H1 (cell line): ENCODE measurements at regions not wholly inside any gene's neighbourhood (a gene's known extent, or its start where the extent isn't known, plus 50 kb on each side); places are given as distances from the start of the nearest gene placed in this dataset.

Experiments
- CTCF ChIA-PET: fragments of 300-600 bp; sonication (Branson Sonifier 250); formaldehyde crosslinking; loops from one replicate; lab custom pipeline; 2021; ENCODE audit not compliant: partially characterized antibody; lab: Charles Lee
- POLR2A ChIA-PET: fragments of 300-600 bp; sonication (Branson Sonifier 250); formaldehyde crosslinking; loops from one replicate; lab custom pipeline; 2021; ENCODE audit warnings: inconsistent platforms; ENCODE audit not compliant: partially characterized antibody; lab: Charles Lee
- DNase-seq, 2 experiments: peaks; one replicate each; pipeline versions ENCODE4 v3.0.0 to v3.0.0-alpha.2; 2010 to 2022; ENCODE audit warnings: low spot score in 2 of 2, low read depth in 1 of 2, mixed read lengths in 1 of 2
- FAIRE-seq: peaks from 2 replicates; lab custom pipeline; 2011; peaks lifted over from hg19 to GRCh38; lab: Jason Lieb, UNC
- H2AFZ ChIP-seq: 2 replicates; pipeline ENCODE4 v1.8.1; 2012; ENCODE audit warnings: low read length, inconsistent platforms
- H2AK5ac ChIP-seq: 2 replicates; pipeline ENCODE4 v1.6.1; 2013; ENCODE audit warnings: low read depth, low read length
- H2BK120ac ChIP-seq: replicated peaks from 2 replicates; pipeline ENCODE3; 2013; ENCODE audit warnings: low read depth, low read length, inconsistent platforms
- H2BK12ac ChIP-seq: 2 replicates; pipeline ENCODE4 v1.6.1; 2013; ENCODE audit warnings: low read depth, low read length
- H2BK15ac ChIP-seq: 2 replicates; pipeline ENCODE4 v1.6.1; 2013; ENCODE audit warnings: low read length
- H2BK20ac ChIP-seq: 2 replicates; pipeline ENCODE4 v1.6.1; 2013; ENCODE audit warnings: low read length
- H2BK5ac ChIP-seq: 2 replicates; pipeline ENCODE4 v1.6.1; 2013; ENCODE audit warnings: low read depth, low read length
- H3K14ac ChIP-seq: 2 replicates; pipeline ENCODE4 v1.6.1; 2013; ENCODE audit warnings: inconsistent platforms; ENCODE audit not compliant: insufficient read length
- H3K18ac ChIP-seq: 2 replicates; pipeline ENCODE4 v1.6.1; 2013; ENCODE audit warnings: low read length; ENCODE audit errors: extremely low read depth
- H3K23ac ChIP-seq: 2 replicates; pipeline ENCODE4 v1.6.1; 2013; ENCODE audit warnings: inconsistent platforms; ENCODE audit not compliant: insufficient read length
- H3K23me2 ChIP-seq: 2 replicates; pipeline ENCODE4 v1.6.1; 2013; ENCODE audit warnings: low read depth, low read length
- H3K27ac ChIP-seq: 2 replicates; pipeline ENCODE4 v1.6.1; 2011; ENCODE audit warnings: low read depth, low read length, inconsistent platforms
- H3K27me3 ChIP-seq, 4 experiments: replicated peaks in 1 of 4; 1 replicate in 1 of 4; 2 replicates in 3 of 4; pipeline versions ENCODE4 v1.6.1 to v1.8.1; 2011 to 2013; ENCODE audit warnings: low read length in 3 of 4, mild to moderate bottlenecking in 3 of 4, inconsistent platforms in 2 of 4, mixed read lengths in 2 of 4, moderate library complexity in 1 of 4; ENCODE audit not compliant: control insufficient read depth in 3 of 4, insufficient read depth in 3 of 4; ENCODE audit errors: extremely low read depth in 1 of 4
- H3K36me3 ChIP-seq, 4 experiments: 2 replicates each; pipeline versions ENCODE4 v1.6.1 to v1.8.1; 2011 to 2013; ENCODE audit warnings: mild to moderate bottlenecking in 4 of 4, low read length in 3 of 4, moderate library complexity in 2 of 4, control low read depth in 1 of 4, inconsistent platforms in 1 of 4; ENCODE audit not compliant: insufficient read depth in 4 of 4, control insufficient read depth in 2 of 4
- H3K4ac ChIP-seq: replicated peaks from 2 replicates; pipeline ENCODE3; 2013; ENCODE audit warnings: low read length, low read depth, mixed read lengths, inconsistent platforms; ENCODE audit not compliant: insufficient read length
- H3K4me1 ChIP-seq, 4 experiments: replicated peaks in 1 of 4; 1 replicate in 1 of 4; 2 replicates in 3 of 4; pipeline versions ENCODE4 v1.6.1 to v1.8.1; 2011 to 2013; ENCODE audit warnings: low read length in 3 of 4, inconsistent platforms in 2 of 4, mixed read lengths in 1 of 4; ENCODE audit not compliant: insufficient read depth in 4 of 4, control insufficient read depth in 3 of 4
- H3K4me2 ChIP-seq, 2 experiments: 2 replicates each; pipeline versions ENCODE4 v1.6.1 to v1.8.1; 2011 to 2013; ENCODE audit warnings: low read depth in 2 of 2, low read length in 2 of 2, control low read depth in 1 of 2, inconsistent platforms in 1 of 2, mild to moderate bottlenecking in 1 of 2; ENCODE audit not compliant: insufficient read depth in 1 of 2
- H3K4me3 ChIP-seq, 4 experiments: fragments of 200-600, 300-600 bp in 1 of 4; sonication (generic), shearing (Covaris generic), sonication (Bioruptor Twin) in 1 of 4; 2 replicates each; pipeline versions ENCODE4 v1.5.1 to v1.8.1; 2011 to 2016; ENCODE audit warnings: low read length in 4 of 4, low read depth in 3 of 4, control low read depth in 2 of 4, inconsistent platforms in 2 of 4, mild to moderate bottlenecking in 2 of 4, mixed read lengths in 1 of 4, moderate library complexity in 1 of 4; ENCODE audit not compliant: insufficient read depth in 2 of 4; ENCODE audit errors: extremely low read depth in 1 of 4
- H3K56ac ChIP-seq: replicated peaks from 2 replicates; pipeline ENCODE3; 2013; ENCODE audit warnings: low read depth, mild to moderate bottlenecking, mixed read lengths, low read length, inconsistent platforms; ENCODE audit not compliant: insufficient read length
- H3K79me1 ChIP-seq: 2 replicates; pipeline ENCODE4 v1.6.1; 2013; ENCODE audit warnings: low read depth, low read length, control low read depth
- H3K79me2 ChIP-seq, 2 experiments: 2 replicates each; pipeline versions ENCODE4 v1.6.1 to v1.8.1; 2012 to 2013; ENCODE audit warnings: low read length in 2 of 2, mild to moderate bottlenecking in 2 of 2, inconsistent platforms in 1 of 2; ENCODE audit not compliant: insufficient read depth in 2 of 2, control insufficient read depth in 1 of 2
- H3K9ac ChIP-seq, 4 experiments: replicated peaks in 1 of 4; 1 replicate in 1 of 4; 2 replicates in 3 of 4; pipeline versions ENCODE4 v1.6.1 to v1.8.1; 2011 to 2013; ENCODE audit warnings: low read depth in 3 of 4, low read length in 3 of 4, control low read depth in 2 of 4, mild to moderate bottlenecking in 2 of 4, moderate library complexity in 2 of 4, inconsistent platforms in 1 of 4; ENCODE audit errors: extremely low read depth in 1 of 4
- H3K9me3 ChIP-seq, 2 experiments: 2 replicates each; pipeline versions ENCODE4 v1.6.1 to v1.8.1; 2012 to 2013; ENCODE audit warnings: mild to moderate bottlenecking in 2 of 2, moderate library complexity in 2 of 2, control low read depth in 1 of 2, inconsistent platforms in 1 of 2, low read depth in 1 of 2, low read length in 1 of 2, mixed read lengths in 1 of 2; ENCODE audit not compliant: insufficient read depth in 2 of 2
- H4K20me1 ChIP-seq, 2 experiments: replicated peaks in 1 of 2; 2 replicates each; pipeline versions ENCODE3 to v1.8.1; 2011 to 2013; ENCODE audit warnings: inconsistent platforms in 2 of 2, low read length in 2 of 2, mild to moderate bottlenecking in 1 of 2; ENCODE audit not compliant: insufficient read depth in 2 of 2, control insufficient read depth in 1 of 2
- H4K5ac ChIP-seq: 2 replicates; pipeline ENCODE4 v1.6.1; 2013; ENCODE audit warnings: low read length, low read depth, mixed read lengths, inconsistent platforms; ENCODE audit not compliant: insufficient read length
- H4K8ac ChIP-seq: 2 replicates; pipeline ENCODE4 v1.8.0; 2013; ENCODE audit warnings: mild to moderate bottlenecking, moderate library complexity, low read length, inconsistent platforms; ENCODE audit not compliant: insufficient read depth; ENCODE audit errors: extremely low read depth
- H4K91ac ChIP-seq: replicated peaks from 2 replicates; pipeline ENCODE3; 2013; ENCODE audit warnings: low read length, mixed read lengths, inconsistent platforms; ENCODE audit not compliant: insufficient read length
- NANOG ChIP-seq: IDR thresholded peaks from 2 replicates; pipeline ENCODE4 v1.6.1; 2011; ENCODE audit warnings: low read length, low read depth, mild to moderate bottlenecking, inconsistent platforms; ENCODE audit not compliant: insufficient read depth, poor library complexity, severe bottlenecking
- NRF1 ChIP-seq: IDR thresholded peaks from 2 replicates; pipeline ENCODE4 v1.6.1; 2011; ENCODE audit warnings: mild to moderate bottlenecking, low read depth, low read length, improper control_type of control experiment
- TEAD4 ChIP-seq: IDR thresholded peaks from 2 replicates; pipeline ENCODE4 v1.6.1; 2012; ENCODE audit warnings: low read depth, low read length, inconsistent platforms, mixed read lengths
- WGBS, 2 experiments: shearing (Covaris generic) in 1 of 2; methylation state at CpG; one replicate each; pipeline versions ENCODE4 v1.1.6 to v1.1.7; 2013 to 2015; ENCODE audit warnings: low lambda C conversion rate in 2 of 2, mixed read lengths in 2 of 2, inconsistent platforms in 1 of 2, low coverage in 1 of 2, missing lambda C conversion rate in 1 of 2; ENCODE audit not compliant: insufficient replicate concordance in 2 of 2, insufficient coverage in 1 of 2, insufficient read length in 1 of 2; ENCODE audit errors: extremely low coverage in 1 of 2, missing lambda C conversion rate in 1 of 2; 5-methylcytosine and 5-hydroxymethylcytosine counted together
- TF ChIP-seq, protein P1 (sequence below): IDR thresholded peaks from 2 replicates; pipeline ENCODE4 v1.6.1; 2011; ENCODE audit warnings: low read depth, mild to moderate bottlenecking, low read length; ENCODE audit not compliant: insufficient read depth
- TF ChIP-seq, protein P2 (sequence below), 3 experiments: IDR thresholded peaks; 1 replicate in 2 of 3; 2 replicates in 1 of 3; pipeline versions ENCODE4 v1.5.1 to v1.6.1; 2011; ENCODE audit warnings: low read length in 3 of 3, mild to moderate bottlenecking in 3 of 3, inconsistent platforms in 2 of 3, low read depth in 1 of 3, moderate library complexity in 1 of 3; ENCODE audit not compliant: insufficient read depth in 1 of 3; ENCODE audit errors: control extremely low read depth in 1 of 3

DNA sequence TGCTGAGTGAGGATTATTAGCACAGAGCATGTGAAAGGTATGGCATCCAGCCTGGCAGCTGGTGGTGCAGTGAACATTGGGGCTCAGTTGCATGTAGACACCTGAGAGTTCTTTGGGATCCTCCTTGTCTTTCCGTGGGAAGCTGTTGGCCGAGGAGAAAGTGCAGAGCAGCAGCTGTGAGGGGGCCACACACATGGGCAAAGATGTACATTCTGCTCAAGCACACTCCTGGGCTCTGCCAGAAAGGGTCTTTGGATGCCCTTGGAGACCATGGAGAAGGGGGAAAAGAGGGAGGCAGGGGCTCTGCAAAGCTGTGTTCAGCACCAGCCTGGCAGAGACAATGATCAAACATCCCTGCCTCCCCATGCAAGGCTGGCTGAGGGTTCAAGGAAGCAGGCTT, 138.7 kb upstream of the PITX1 start:
- no peaks in the 10 kb centered on the region for H3K36me3 ChIP-seq
- H3K4me1 ChIP-seq, result no peaks in the 10 kb centered on the region
- H2BK5ac ChIP-seq, result no peak overlapping the region
- POLR2A ChIA-PET, result no interaction called here
- H2BK15ac ChIP-seq, result no peak overlapping the region
- H3K27me3 ChIP-seq, result no peaks in the 10 kb centered on the region; a peak in 3 of 7 replicates
- no peak overlapping the region for H3K56ac ChIP-seq
- H3K4me2 ChIP-seq, result no peak overlapping the region
- H3K23me2 ChIP-seq, result no peaks in the 10 kb centered on the region
- H3K18ac ChIP-seq, result no peak overlapping the region
- TF ChIP-seq NANOG (no peak), NRF1 (no peak), TEAD4 (no peak)
- TF ChIP-seq, protein P1, sequence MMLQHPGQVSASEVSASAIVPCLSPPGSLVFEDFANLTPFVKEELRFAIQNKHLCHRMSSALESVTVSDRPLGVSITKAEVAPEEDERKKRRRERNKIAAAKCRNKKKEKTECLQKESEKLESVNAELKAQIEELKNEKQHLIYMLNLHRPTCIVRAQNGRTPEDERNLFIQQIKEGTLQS, result no peak
- TF ChIP-seq, protein P2, sequence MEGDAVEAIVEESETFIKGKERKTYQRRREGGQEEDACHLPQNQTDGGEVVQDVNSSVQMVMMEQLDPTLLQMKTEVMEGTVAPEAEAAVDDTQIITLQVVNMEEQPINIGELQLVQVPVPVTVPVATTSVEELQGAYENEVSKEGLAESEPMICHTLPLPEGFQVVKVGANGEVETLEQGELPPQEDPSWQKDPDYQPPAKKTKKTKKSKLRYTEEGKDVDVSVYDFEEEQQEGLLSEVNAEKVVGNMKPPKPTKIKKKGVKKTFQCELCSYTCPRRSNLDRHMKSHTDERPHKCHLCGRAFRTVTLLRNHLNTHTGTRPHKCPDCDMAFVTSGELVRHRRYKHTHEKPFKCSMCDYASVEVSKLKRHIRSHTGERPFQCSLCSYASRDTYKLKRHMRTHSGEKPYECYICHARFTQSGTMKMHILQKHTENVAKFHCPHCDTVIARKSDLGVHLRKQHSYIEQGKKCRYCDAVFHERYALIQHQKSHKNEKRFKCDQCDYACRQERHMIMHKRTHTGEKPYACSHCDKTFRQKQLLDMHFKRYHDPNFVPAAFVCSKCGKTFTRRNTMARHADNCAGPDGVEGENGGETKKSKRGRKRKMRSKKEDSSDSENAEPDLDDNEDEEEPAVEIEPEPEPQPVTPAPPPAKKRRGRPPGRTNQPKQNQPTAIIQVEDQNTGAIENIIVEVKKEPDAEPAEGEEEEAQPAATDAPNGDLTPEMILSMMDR (IDR thresholded peaks at IDR 0.05; ENCODE audit: control extremely low read depth in 1 of 3, insufficient read depth in 1 of 3, low read depth in 1 of 3, low read length in 3 of 3), result no peak
- H3K79me2 ChIP-seq, result no peaks in the 10 kb centered on the region
- H2AK5ac ChIP-seq, result no peak overlapping the region
- no peak overlapping the region for H4K91ac ChIP-seq
- no peaks in the 10 kb centered on the region for H4K20me1 ChIP-seq
- H4K5ac ChIP-seq, result no peak overlapping the region
- FAIRE-seq (no peak), DNase-seq (no peak)
- CTCF ChIA-PET, result interaction anchor here (1.3 to 3.3 kb wide), 5 partner anchors 9 to 140 kb away, joined by 4 to 23 read pairs (median 7); no protein-coding TSS in a partner anchor
- no peak overlapping the region for H2BK120ac ChIP-seq
- H3K9me3 ChIP-seq, result no peaks in the 10 kb centered on the region
- H3K23ac ChIP-seq, result no peak overlapping the region
- H2AFZ ChIP-seq, result no peak overlapping the region
- no peak overlapping the region for H3K4ac ChIP-seq
- WGBS, 2 experiments, result 36% methylated on average over 2 of the region's 2 CpGs; no CpG with 5 or more reads in 1 of the 2 experiments
- H3K9ac ChIP-seq, result no peak overlapping the region
- no peak overlapping the region for H3K4me3 ChIP-seq
- no peak overlapping the region for H3K27ac ChIP-seq
- no peaks in the 10 kb centered on the region for H3K79me1 ChIP-seq
- no peak overlapping the region for H4K8ac ChIP-seq
- no peak overlapping the region for H2BK12ac ChIP-seq
- H3K14ac ChIP-seq, result no peak overlapping the region
- H2BK20ac ChIP-seq, result no peak overlapping the region
